ENCODE measurements at regions not wholly inside any gene's neighbourhood (a gene's known extent, or its start where the extent isn't known, plus 50 kb on each side); places are given as distances from the start of the nearest gene placed in this dataset.

- no peak overlapping the region for H3K4me3 ChIP-seq (ENCODE audit: low read length)
- peak; percentile 2 for TF ChIP-seq CTCF (conservative IDR thresholded peaks at IDR 0.05; ENCODE audit: low read depth, low read length)
- DNase-seq (ENCODE audit: low read depth), result no peak
These were observed 417.5 kb downstream of the TUSC7 start for GRCh38 chr3:117126946-117127546.

- no peak for DNase-seq (ENCODE audit: low read depth)
- no peak for TF ChIP-seq CTCF (conservative IDR thresholded peaks at IDR 0.05; ENCODE audit: low read depth, low read length)
- no peak overlapping the region for H3K4me3 ChIP-seq (ENCODE audit: low read length)
These were observed 418.6 kb downstream of the TUSC7 start for GRCh38 chr3:117128133-117128532.

- H3K4me3 ChIP-seq (ENCODE audit: low read length), result no peak overlapping the region
- no peak for TF ChIP-seq CTCF (conservative IDR thresholded peaks at IDR 0.05; ENCODE audit: low read depth, low read length)
- no peak for DNase-seq (ENCODE audit: low read depth)
These were observed 419.3 kb downstream of the TUSC7 start for GRCh38 chr3:117128872-117129271.

- no peak for TF ChIP-seq CTCF (conservative IDR thresholded peaks at IDR 0.05; ENCODE audit: low read depth, low read length)
- H3K4me3 ChIP-seq (ENCODE audit: low read length), result no peak overlapping the region
- no peak for DNase-seq (ENCODE audit: low read depth)
These were observed 419.9 kb downstream of the TUSC7 start for GRCh38 chr3:117129516-117129915.

GRCh38 chr3:117130222-117130621 lies 420.6 kb downstream of the TUSC7 start:
- no peak for TF ChIP-seq CTCF (conservative IDR thresholded peaks at IDR 0.05; ENCODE audit: low read depth, low read length)
- no peak for DNase-seq (ENCODE audit: low read depth)
- H3K4me3 ChIP-seq (ENCODE audit: low read length), result no peak overlapping the region

- TF ChIP-seq CTCF (conservative IDR thresholded peaks at IDR 0.05; ENCODE audit: low read depth, low read length), result no peak
- no peak overlapping the region for H3K4me3 ChIP-seq (ENCODE audit: low read length)
- DNase-seq (ENCODE audit: low read depth), result no peak
These were observed 421.7 kb downstream of the TUSC7 start for GRCh38 chr3:117131259-117131658.

- DNase-seq (ENCODE audit: low read depth), result no peak
- no peak overlapping the region for H3K4me3 ChIP-seq (ENCODE audit: low read length)
- TF ChIP-seq CTCF (conservative IDR thresholded peaks at IDR 0.05; ENCODE audit: low read depth, low read length), result no peak
These were observed 423.5 kb downstream of the TUSC7 start for GRCh38 chr3:117133066-117133465.
